Mammary epithelial cell (primary cell): ENCODE measurements at regions not wholly inside any gene's neighbourhood (a gene's known extent, or its start where the extent isn't known, plus 50 kb on each side); places are given as distances from the start of the nearest gene placed in this dataset.

Source experiments
- CTCF ChIP-seq, 2 donors: IDR thresholded peaks in 1 of 2; conservative IDR thresholded peaks in 1 of 2; 2 replicates each; pipeline ENCODE4 v1.5.1; 2011 to 2012; ENCODE audit warnings: inconsistent platforms in 2 of 2, low read length in 2 of 2, mild to moderate bottlenecking in 2 of 2, control low read depth in 1 of 2, low read depth in 1 of 2; ENCODE audit not compliant: insufficient read depth in 1 of 2; ENCODE audit errors: extremely low read depth in 1 of 2
- EZH2 ChIP-seq: IDR thresholded peaks from 2 replicates; pipeline ENCODE4 v1.6.1; 2012; ENCODE audit warnings: low read length, inconsistent platforms, borderline replicate concordance

- no peak for TF ChIP-seq CTCF (conservative IDR thresholded peaks at IDR 0.05 in 1 of 2, IDR thresholded peaks at IDR 0.05 in 1 of 2; ENCODE audit: extremely low read depth in 1 of 2, insufficient read depth in 1 of 2, low read depth in 1 of 2, low read length in 2 of 2)
- TF ChIP-seq EZH2: no peak
Measured at GRCh38 chr4:133637161-133637560, 488.1 kb downstream of the PCDH10 start.
